ENCODE measurements at regions not wholly inside any gene's neighbourhood (a gene's known extent, or its start where the extent isn't known, plus 50 kb on each side); places are given as distances from the start of the nearest gene placed in this dataset.

- TF ChIP-seq CTCF (IDR thresholded peaks at IDR 0.05 in 4 of 5, conservative IDR thresholded peaks at IDR 0.05 in 1 of 5) (no peak), POLR2A (IDR thresholded peaks at IDR 0.05) (no peak)
Observed at GRCh38 chr10:85259908-85260307, 931.5 kb downstream of the CCSER2 start.
